Astrocyte (in vitro differentiated cells and primary cell): ENCODE measurements at regions not wholly inside any gene's neighbourhood (a gene's known extent, or its start where the extent isn't known, plus 50 kb on each side); places are given as distances from the start of the nearest gene placed in this dataset.

Experiments
- EZH2 ChIP-seq: IDR thresholded peaks from 2 replicates; pipeline ENCODE4 v1.6.1; 2012; ENCODE audit warnings: mild to moderate bottlenecking, low read length, inconsistent platforms; ENCODE audit not compliant: insufficient read depth
- TF ChIP-seq, protein P1 (sequence below): IDR thresholded peaks from 2 replicates; pipeline ENCODE4 v1.5.1; 2011; ENCODE audit warnings: low read depth, mild to moderate bottlenecking, inconsistent platforms, low read length, moderate library complexity; ENCODE audit not compliant: insufficient read depth

DNA sequence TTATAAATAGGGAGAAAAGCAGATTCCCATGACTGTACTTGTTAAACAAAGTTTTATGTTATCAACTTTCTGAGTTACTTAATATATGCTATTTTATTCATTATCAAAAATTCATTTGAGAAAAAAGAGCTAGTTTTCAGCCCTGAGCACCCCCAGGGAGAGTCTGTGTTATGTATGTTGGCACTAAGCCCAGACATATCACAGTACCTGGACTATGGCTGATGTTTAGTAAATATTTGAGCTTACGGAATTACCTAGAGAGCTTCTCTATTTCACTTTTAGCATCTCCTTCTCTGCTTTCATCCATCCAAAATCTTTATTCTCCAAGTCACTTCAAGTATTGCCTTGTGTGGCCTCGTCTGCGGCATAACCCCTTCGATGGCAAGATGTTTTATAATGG is 225.9 kb upstream of the PCSK5 start:
- TF ChIP-seq, protein P1, sequence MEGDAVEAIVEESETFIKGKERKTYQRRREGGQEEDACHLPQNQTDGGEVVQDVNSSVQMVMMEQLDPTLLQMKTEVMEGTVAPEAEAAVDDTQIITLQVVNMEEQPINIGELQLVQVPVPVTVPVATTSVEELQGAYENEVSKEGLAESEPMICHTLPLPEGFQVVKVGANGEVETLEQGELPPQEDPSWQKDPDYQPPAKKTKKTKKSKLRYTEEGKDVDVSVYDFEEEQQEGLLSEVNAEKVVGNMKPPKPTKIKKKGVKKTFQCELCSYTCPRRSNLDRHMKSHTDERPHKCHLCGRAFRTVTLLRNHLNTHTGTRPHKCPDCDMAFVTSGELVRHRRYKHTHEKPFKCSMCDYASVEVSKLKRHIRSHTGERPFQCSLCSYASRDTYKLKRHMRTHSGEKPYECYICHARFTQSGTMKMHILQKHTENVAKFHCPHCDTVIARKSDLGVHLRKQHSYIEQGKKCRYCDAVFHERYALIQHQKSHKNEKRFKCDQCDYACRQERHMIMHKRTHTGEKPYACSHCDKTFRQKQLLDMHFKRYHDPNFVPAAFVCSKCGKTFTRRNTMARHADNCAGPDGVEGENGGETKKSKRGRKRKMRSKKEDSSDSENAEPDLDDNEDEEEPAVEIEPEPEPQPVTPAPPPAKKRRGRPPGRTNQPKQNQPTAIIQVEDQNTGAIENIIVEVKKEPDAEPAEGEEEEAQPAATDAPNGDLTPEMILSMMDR: no peak
- no peak for TF ChIP-seq EZH2
